Loucy (cell line): ENCODE measurements at regions not wholly inside any gene's neighbourhood (a gene's known extent, or its start where the extent isn't known, plus 50 kb on each side); places are given as distances from the start of the nearest gene placed in this dataset.
"Not testable (repeated sequence)": the region's sequence is repeated elsewhere in the genome, so short reads cannot be mapped to it uniquely, and the experiment has no call there.

Source experiments
- EZH2phosphoT487 ChIP-seq: fragments of 200-600 bp; IDR thresholded peaks from 2 replicates; pipeline ENCODE4 v1.6.1; 2018; ENCODE audit warnings: antibody characterized with exemption, mild to moderate bottlenecking, moderate library complexity, borderline replicate concordance
- TF ChIP-seq, protein P1 (sequence below): fragments of 200-600 bp; sonication (generic); conservative IDR thresholded peaks from 2 replicates; pipeline ENCODE4 v1.5.1; 2014; ENCODE audit warnings: mild to moderate bottlenecking, antibody characterized with exemption, low read length

DNA sequence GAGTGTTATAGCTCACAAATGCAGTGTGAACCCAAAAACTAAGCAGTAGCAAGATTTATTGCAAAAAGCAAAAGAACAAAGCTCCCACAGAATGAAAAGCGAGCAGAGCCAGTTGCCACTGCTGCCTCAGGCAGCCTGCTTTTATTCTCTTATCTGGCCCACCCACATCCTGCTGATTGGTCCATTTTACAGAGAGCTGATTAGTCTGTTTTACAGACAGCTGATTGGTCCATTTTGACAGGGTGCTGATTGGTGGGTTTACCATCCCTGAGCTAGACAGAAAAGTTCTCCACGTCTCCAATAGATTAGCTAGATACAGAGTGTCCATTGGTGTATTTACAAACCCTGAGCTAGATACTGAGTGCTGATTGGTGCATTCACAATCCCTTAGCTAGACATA, 55.1 kb upstream of the VASH1 start:
- TF ChIP-seq, protein P1, sequence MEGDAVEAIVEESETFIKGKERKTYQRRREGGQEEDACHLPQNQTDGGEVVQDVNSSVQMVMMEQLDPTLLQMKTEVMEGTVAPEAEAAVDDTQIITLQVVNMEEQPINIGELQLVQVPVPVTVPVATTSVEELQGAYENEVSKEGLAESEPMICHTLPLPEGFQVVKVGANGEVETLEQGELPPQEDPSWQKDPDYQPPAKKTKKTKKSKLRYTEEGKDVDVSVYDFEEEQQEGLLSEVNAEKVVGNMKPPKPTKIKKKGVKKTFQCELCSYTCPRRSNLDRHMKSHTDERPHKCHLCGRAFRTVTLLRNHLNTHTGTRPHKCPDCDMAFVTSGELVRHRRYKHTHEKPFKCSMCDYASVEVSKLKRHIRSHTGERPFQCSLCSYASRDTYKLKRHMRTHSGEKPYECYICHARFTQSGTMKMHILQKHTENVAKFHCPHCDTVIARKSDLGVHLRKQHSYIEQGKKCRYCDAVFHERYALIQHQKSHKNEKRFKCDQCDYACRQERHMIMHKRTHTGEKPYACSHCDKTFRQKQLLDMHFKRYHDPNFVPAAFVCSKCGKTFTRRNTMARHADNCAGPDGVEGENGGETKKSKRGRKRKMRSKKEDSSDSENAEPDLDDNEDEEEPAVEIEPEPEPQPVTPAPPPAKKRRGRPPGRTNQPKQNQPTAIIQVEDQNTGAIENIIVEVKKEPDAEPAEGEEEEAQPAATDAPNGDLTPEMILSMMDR = not testable (repeated sequence)
- TF ChIP-seq EZH2phosphoT487 = not testable (repeated sequence)
